IMR-90 (cell line): ENCODE measurements at regions not wholly inside any gene's neighbourhood (a gene's known extent, or its start where the extent isn't known, plus 50 kb on each side); places are given as distances from the start of the nearest gene placed in this dataset.

ENCODE experiments used
- ATAC-seq: fragments of 200-7000 bp; cut with Tn5 transposase; 2 replicates; pipeline ENCODE4 v1.9.1; 2020; ENCODE audit warnings: low read depth, mild to moderate bottlenecking, moderate library complexity
- BruUV-seq: library from RNA; stranded (reverse); fragments of 400-500 nt; replicated peaks from 2 replicates; lab custom pipeline; 2021; lab: Mats Ljungman, UMichigan
- CTCF ChIA-PET: fragments of 300-600 bp; formaldehyde crosslinking; extraction: SDS; loops from one replicate; lab custom pipeline; 2021; ENCODE audit warnings: antibody characterized with exemption; lab: Yijun Ruan, JAX
- POLR2A ChIA-PET: fragments of 300-600 bp; sonication (Branson Sonifier 250); formaldehyde crosslinking; loops from one replicate; lab custom pipeline; 2022; ENCODE audit warnings: antibody characterized with exemption; ENCODE audit not compliant: unreplicated experiment; lab: Charles Lee
- DNase-seq: peaks from one replicate; pipeline ENCODE4 v3.0.0; 2013
- H2AFZ ChIP-seq: replicated peaks from 2 replicates; pipeline ENCODE3; 2013; ENCODE audit warnings: low read length, mild to moderate bottlenecking; ENCODE audit not compliant: poor library complexity
- H2AK5ac ChIP-seq: 2 replicates; pipeline ENCODE4 v1.6.1; 2013; ENCODE audit warnings: low read depth, low read length, inconsistent platforms
- H2AK9ac ChIP-seq: replicated peaks from 2 replicates; pipeline ENCODE3; 2013; ENCODE audit warnings: mild to moderate bottlenecking, low read depth, low read length, moderate library complexity; ENCODE audit not compliant: poor library complexity
- H2BK120ac ChIP-seq: 2 replicates; pipeline ENCODE4 v1.6.1; 2013; ENCODE audit warnings: low read depth, low read length, inconsistent platforms
- H2BK15ac ChIP-seq: 3 replicates; pipeline ENCODE4 v1.6.1; 2013; ENCODE audit warnings: low read depth, low read length, inconsistent platforms
- H2BK20ac ChIP-seq: 2 replicates; pipeline ENCODE4 v1.6.1; 2013; ENCODE audit warnings: low read depth, mild to moderate bottlenecking, inconsistent platforms, low read length, moderate library complexity
- H2BK5ac ChIP-seq: 2 replicates; pipeline ENCODE4 v1.6.1; 2013; ENCODE audit warnings: mild to moderate bottlenecking, low read depth, low read length, inconsistent platforms; ENCODE audit not compliant: poor library complexity, severe bottlenecking
- H3K14ac ChIP-seq: replicated peaks from 2 replicates; pipeline ENCODE4 v1.6.1; 2013; ENCODE audit warnings: low read depth, low read length, inconsistent platforms
- H3K18ac ChIP-seq: 2 replicates; pipeline ENCODE4 v1.6.1; 2013; ENCODE audit warnings: low read depth, low read length, control low read depth
- H3K23ac ChIP-seq: 2 replicates; pipeline ENCODE4 v1.6.1; 2013; ENCODE audit warnings: low read depth, low read length, inconsistent platforms
- H3K27ac ChIP-seq: 2 replicates; pipeline ENCODE4 v1.5.1; 2013; ENCODE audit warnings: mild to moderate bottlenecking, control low read depth, low read length; ENCODE audit not compliant: insufficient read depth
- H3K27me3 ChIP-seq: 2 replicates; pipeline ENCODE4 v1.6.1; 2013; ENCODE audit warnings: low read length; ENCODE audit not compliant: control insufficient read depth, insufficient read depth
- H3K36me3 ChIP-seq: 2 replicates; pipeline ENCODE4 v1.6.1; 2013; ENCODE audit warnings: low read length, mixed read lengths; ENCODE audit not compliant: control insufficient read depth, insufficient read depth
- H3K4ac ChIP-seq: 2 replicates; pipeline ENCODE4 v1.6.1; 2013; ENCODE audit warnings: low read depth, low read length, inconsistent platforms
- H3K4me1 ChIP-seq: 2 replicates; pipeline ENCODE4 v1.6.1; 2013; ENCODE audit warnings: low read length, mixed read lengths; ENCODE audit not compliant: control insufficient read depth, insufficient read depth
- H3K4me2 ChIP-seq: 2 replicates; pipeline ENCODE4 v1.6.1; 2013; ENCODE audit warnings: low read depth, mild to moderate bottlenecking, control low read depth, low read length, moderate library complexity
- H3K4me3 ChIP-seq: 2 replicates; pipeline ENCODE4 v1.5.1; 2013; ENCODE audit warnings: low read depth, mild to moderate bottlenecking, control low read depth, low read length, moderate library complexity; ENCODE audit not compliant: insufficient read depth
- H3K56ac ChIP-seq: 2 replicates; pipeline ENCODE4 v1.6.1; 2013; ENCODE audit warnings: low read length, inconsistent platforms; ENCODE audit not compliant: insufficient read depth; ENCODE audit errors: extremely low read depth
- H3K79me1 ChIP-seq, 2 experiments: 2 replicates each; pipeline ENCODE4 v1.6.1; 2013; ENCODE audit warnings: low read length in 2 of 2, inconsistent platforms in 1 of 2, low read depth in 1 of 2
- H3K9ac ChIP-seq: 2 replicates; pipeline ENCODE4 v1.6.1; 2013; ENCODE audit warnings: low read depth, low read length, control low read depth
- H3K9me1 ChIP-seq: 2 replicates; pipeline ENCODE4 v1.6.1; 2013; ENCODE audit warnings: low read length, inconsistent platforms; ENCODE audit not compliant: insufficient read depth
- H3K9me3 ChIP-seq: 2 replicates; pipeline ENCODE4 v1.6.1; 2013; ENCODE audit warnings: low read length; ENCODE audit not compliant: control insufficient read depth, insufficient read depth
- H4K20me1 ChIP-seq: 2 replicates; pipeline ENCODE4 v1.6.1; 2013; ENCODE audit warnings: low read length, inconsistent platforms; ENCODE audit not compliant: insufficient read depth
- H4K5ac ChIP-seq: 2 replicates; pipeline ENCODE4 v1.6.1; 2013; ENCODE audit warnings: mild to moderate bottlenecking, low read depth, low read length, control low read depth
- H4K8ac ChIP-seq, 2 experiments: 2 replicates each; pipeline ENCODE4 v1.6.1; 2013; ENCODE audit warnings: low read depth in 2 of 2, low read length in 2 of 2, control low read depth in 1 of 2, inconsistent platforms in 1 of 2
- H4K91ac ChIP-seq: 2 replicates; pipeline ENCODE4 v1.6.1; 2013; ENCODE audit warnings: low read depth, low read length, inconsistent platforms; ENCODE audit not compliant: insufficient read depth
- CEBPB ChIP-seq: IDR thresholded peaks from 2 replicates; pipeline ENCODE4 v1.6.1; 2012; ENCODE audit warnings: low read depth, low read length, improper control_type of control experiment
- CHD1 ChIP-seq: IDR thresholded peaks from 2 replicates; pipeline ENCODE4 v1.6.1; 2012; ENCODE audit warnings: low read depth, low read length, improper control_type of control experiment
- MAFK ChIP-seq: IDR thresholded peaks from 2 replicates; pipeline ENCODE4 v1.6.1; 2012; ENCODE audit warnings: low read depth, low read length, improper control_type of control experiment
- MXI1 ChIP-seq: IDR thresholded peaks from 2 replicates; pipeline ENCODE4 v1.6.1; 2012; ENCODE audit warnings: low read depth, mild to moderate bottlenecking, low read length, moderate library complexity, borderline replicate concordance
- POLR2A ChIP-seq: IDR thresholded peaks from 2 replicates; pipeline ENCODE4 v1.6.1; 2012; ENCODE audit warnings: mild to moderate bottlenecking, low read depth, low read length
- RCOR1 ChIP-seq: IDR thresholded peaks from 2 replicates; pipeline ENCODE4 v1.6.1; 2012; ENCODE audit warnings: mild to moderate bottlenecking, low read length, improper control_type of control experiment; ENCODE audit not compliant: insufficient replicate concordance
- SMC3 ChIP-seq: fragments of 150-350 bp; IDR thresholded peaks from 2 replicates; pipeline ENCODE4 v1.6.1; 2016; ENCODE audit warnings: low read depth, mild to moderate bottlenecking, antibody characterized with exemption, low read length, moderate library complexity
- WGBS, 2 experiments: methylation state at CpG; one replicate each; pipeline versions ENCODE4 v1.1.5 to v1.1.7; 2013; ENCODE audit warnings: missing lambda C conversion rate in 2 of 2; ENCODE audit not compliant: insufficient read length in 1 of 2; ENCODE audit errors: extremely low coverage in 2 of 2; 5-methylcytosine and 5-hydroxymethylcytosine counted together
- dilution Hi-C: fragments of 300-500 bp; cut with HindIII; formaldehyde crosslinking; loops from one replicate; pipeline ENCODE4 v1.14.3; 2018; ENCODE audit warnings: low sequenced_read_pairs; ENCODE audit not compliant: unreplicated experiment
- in situ Hi-C: fragments of 300-500 bp; cut with MboI; formaldehyde crosslinking; loops from 3 replicates; pipeline ENCODE4 v1.14.3; 2019; ENCODE audit warnings: low sequenced_read_pairs, inconsistent platforms, mixed read lengths
- intact Hi-C: fragments of 100-400 bp; cut with micrococcal nuclease; formaldehyde crosslinking; loops from 2 replicates; pipeline ENCODE4 v1.10.0; 2022
- TF ChIP-seq, protein P1 (sequence below): fragments of 150-350 bp; IDR thresholded peaks from 2 replicates; pipeline ENCODE4 v1.6.1; 2017; ENCODE audit warnings: mild to moderate bottlenecking, antibody characterized with exemption, low read length, low read depth
- TF ChIP-seq, protein P2 (sequence below): fragments of 150-350 bp; IDR thresholded peaks from 2 replicates; pipeline ENCODE4 v1.6.1; 2016; ENCODE audit warnings: low read depth, mild to moderate bottlenecking, low read length, moderate library complexity, borderline replicate concordance

DNA sequence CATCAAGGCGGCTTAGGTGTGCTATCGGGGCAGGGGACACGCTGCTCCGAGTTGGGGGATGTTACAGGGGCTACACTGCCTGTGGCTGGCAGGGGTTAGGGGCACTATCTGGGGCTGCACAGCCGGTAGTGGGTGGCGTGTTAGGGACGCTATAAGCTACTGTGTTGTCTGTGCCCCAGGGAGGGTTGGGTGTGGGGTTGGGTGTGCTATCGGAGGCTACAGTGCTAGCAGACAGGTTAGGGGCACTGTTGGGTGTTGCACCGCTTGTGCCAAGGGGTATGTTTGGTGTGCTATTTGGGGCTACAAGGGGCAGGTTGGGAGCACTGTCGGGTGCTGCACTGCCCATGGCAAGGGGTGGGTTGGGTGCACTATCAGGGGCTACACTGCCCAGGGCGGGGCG lies 120.2 kb upstream of the VPREB1 start:
- dilution Hi-C loops (no loop called here), in situ Hi-C loops (no loop called here), intact Hi-C loops (no loop called here)
- DNase-seq, result no peak
- ChIA-PET CTCF (no interaction called here), POLR2A (no interaction called here)
- H3K4ac ChIP-seq, result no peak overlapping the region
- BruUV-seq, result no TSS peak
- H3K4me3 ChIP-seq, result no peak overlapping the region
- no peak overlapping the region for H3K14ac ChIP-seq
- H2BK120ac ChIP-seq, result no peak overlapping the region
- H3K27me3 ChIP-seq, result peaks cover 25% of the 10 kb centered on the region
- 95% methylated on average over 4 of the region's 12 CpGs; no CpG with 5 or more reads in 1 of the 2 experiments for WGBS, 2 experiments
- no peaks in the 10 kb centered on the region for H3K4me1 ChIP-seq
- no peak overlapping the region for H2BK20ac ChIP-seq
- H2AK5ac ChIP-seq, result no peak overlapping the region
- H3K56ac ChIP-seq, result no peak overlapping the region
- H4K8ac ChIP-seq, result no peak overlapping the region
- no peak overlapping the region for H3K9ac ChIP-seq
- no peak overlapping the region for H2AK9ac ChIP-seq
- no peak overlapping the region for H3K4me2 ChIP-seq
- no peak overlapping the region for H4K5ac ChIP-seq
- H3K18ac ChIP-seq, result no peak overlapping the region
- TF ChIP-seq SMC3, result no peak
- TF ChIP-seq, protein P1, sequence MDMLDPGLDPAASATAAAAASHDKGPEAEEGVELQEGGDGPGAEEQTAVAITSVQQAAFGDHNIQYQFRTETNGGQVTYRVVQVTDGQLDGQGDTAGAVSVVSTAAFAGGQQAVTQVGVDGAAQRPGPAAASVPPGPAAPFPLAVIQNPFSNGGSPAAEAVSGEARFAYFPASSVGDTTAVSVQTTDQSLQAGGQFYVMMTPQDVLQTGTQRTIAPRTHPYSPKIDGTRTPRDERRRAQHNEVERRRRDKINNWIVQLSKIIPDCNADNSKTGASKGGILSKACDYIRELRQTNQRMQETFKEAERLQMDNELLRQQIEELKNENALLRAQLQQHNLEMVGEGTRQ, result no peak
- TF ChIP-seq CEBPB, result no peak
- TF ChIP-seq MAFK, result no peak
- TF ChIP-seq MXI1, result no peak
- TF ChIP-seq CHD1, result no peak
- TF ChIP-seq, protein P2, sequence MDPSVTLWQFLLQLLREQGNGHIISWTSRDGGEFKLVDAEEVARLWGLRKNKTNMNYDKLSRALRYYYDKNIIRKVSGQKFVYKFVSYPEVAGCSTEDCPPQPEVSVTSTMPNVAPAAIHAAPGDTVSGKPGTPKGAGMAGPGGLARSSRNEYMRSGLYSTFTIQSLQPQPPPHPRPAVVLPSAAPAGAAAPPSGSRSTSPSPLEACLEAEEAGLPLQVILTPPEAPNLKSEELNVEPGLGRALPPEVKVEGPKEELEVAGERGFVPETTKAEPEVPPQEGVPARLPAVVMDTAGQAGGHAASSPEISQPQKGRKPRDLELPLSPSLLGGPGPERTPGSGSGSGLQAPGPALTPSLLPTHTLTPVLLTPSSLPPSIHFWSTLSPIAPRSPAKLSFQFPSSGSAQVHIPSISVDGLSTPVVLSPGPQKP, result no peak
- no peak for TF ChIP-seq POLR2A
- TF ChIP-seq RCOR1, result no peak
- no peaks in the 10 kb centered on the region for H3K36me3 ChIP-seq
- no peak for ATAC-seq
- H3K23ac ChIP-seq, result no peak overlapping the region
- H2BK5ac ChIP-seq, result no peak overlapping the region
- H4K20me1 ChIP-seq, result no peaks in the 10 kb centered on the region; the same call in 1 of the 2 replicates
- H2BK15ac ChIP-seq, result no peak overlapping the region
- H4K91ac ChIP-seq, result no peak overlapping the region
- no peaks in the 10 kb centered on the region for H3K9me3 ChIP-seq
- no peaks in the 10 kb centered on the region for H3K79me1 ChIP-seq
- no peak overlapping the region for H2AFZ ChIP-seq
- no peak overlapping the region for H3K27ac ChIP-seq
- no peaks in the 10 kb centered on the region for H3K9me1 ChIP-seq
